ENCODE measurements at regions not wholly inside any gene's neighbourhood (a gene's known extent, or its start where the extent isn't known, plus 50 kb on each side); places are given as distances from the start of the nearest gene placed in this dataset.

GRCh38 chr13:74866101-74866500 lies 615.9 kb downstream of the TBC1D4 start:
- H3K23ac ChIP-seq (ENCODE audit: insufficient read length), result no peak overlapping the region
- H2BK15ac ChIP-seq (ENCODE audit: low read length), result no peak overlapping the region
- no peak overlapping the region for H2AK5ac ChIP-seq (ENCODE audit: low read depth, low read length)
- H3K27ac ChIP-seq (ENCODE audit: low read depth, low read length), result no peak overlapping the region
- WGBS, 2 experiments (ENCODE audit: extremely low coverage in 1 of 2, insufficient coverage in 1 of 2, insufficient read length in 1 of 2, insufficient replicate concordance in 2 of 2, low coverage in 1 of 2, low lambda C conversion rate in 2 of 2, missing lambda C conversion rate in 1 of 2), result 91% methylated on average over 1 of the region's 1 CpG; no CpG with 5 or more reads in 1 of the 2 experiments
- no peaks in the 10 kb centered on the region for H3K4me1 ChIP-seq (replicated peaks in 1 of 4; ENCODE audit: control insufficient read depth in 3 of 4, insufficient read depth in 4 of 4, low read length in 3 of 4)
- FAIRE-seq, result no peak
- no peak overlapping the region for H3K18ac ChIP-seq (ENCODE audit: extremely low read depth, low read length)
- POLR2A ChIA-PET (ENCODE audit: partially characterized antibody), result no interaction called here
- H2BK120ac ChIP-seq (replicated peaks; ENCODE audit: low read depth, low read length), result no peak overlapping the region
- no peaks in the 10 kb centered on the region for H3K23me2 ChIP-seq (ENCODE audit: low read depth, low read length)
- no peak overlapping the region for H2BK20ac ChIP-seq (ENCODE audit: low read length)
- no peak overlapping the region for H3K4me2 ChIP-seq (ENCODE audit: insufficient read depth in 1 of 2, low read depth in 2 of 2, low read length in 2 of 2)
- no peaks in the 10 kb centered on the region for H4K20me1 ChIP-seq (replicated peaks in 1 of 2; ENCODE audit: control insufficient read depth in 1 of 2, insufficient read depth in 2 of 2, low read length in 2 of 2)
- no peak overlapping the region for H2BK5ac ChIP-seq (ENCODE audit: low read depth, low read length)
- H3K4me3 ChIP-seq (ENCODE audit: extremely low read depth in 1 of 4, insufficient read depth in 2 of 4, low read depth in 3 of 4, low read length in 4 of 4), result no peak overlapping the region
- no peak overlapping the region for H2BK12ac ChIP-seq (ENCODE audit: low read depth, low read length)
- H3K36me3 ChIP-seq (ENCODE audit: control insufficient read depth in 2 of 4, insufficient read depth in 4 of 4, low read length in 3 of 4), result no peaks in the 10 kb centered on the region
- H3K9me3 ChIP-seq (ENCODE audit: insufficient read depth in 2 of 2, low read depth in 1 of 2, low read length in 1 of 2), result no peaks in the 10 kb centered on the region
- no peak overlapping the region for H3K14ac ChIP-seq (ENCODE audit: insufficient read length)
- DNase-seq (ENCODE audit: low read depth in 1 of 2, low spot score in 2 of 2), result no peak
- no peak overlapping the region for H3K9ac ChIP-seq (replicated peaks in 1 of 4; ENCODE audit: extremely low read depth in 1 of 4, low read depth in 3 of 4, low read length in 3 of 4)
- H2AFZ ChIP-seq (ENCODE audit: low read length), result no peak overlapping the region
- no peak overlapping the region for H4K8ac ChIP-seq (ENCODE audit: extremely low read depth, insufficient read depth, low read length)
- H3K79me1 ChIP-seq (ENCODE audit: low read depth, low read length), result no peaks in the 10 kb centered on the region
- no peak for TF ChIP-seq RFX5 (IDR thresholded peaks at IDR 0.05; ENCODE audit: borderline replicate concordance, low read depth, low read length)
- TF ChIP-seq SP1 (IDR thresholded peaks at IDR 0.05; ENCODE audit: low read depth, low read length), result no peak
- CTCF ChIA-PET (ENCODE audit: partially characterized antibody), result no interaction called here
- H3K27me3 ChIP-seq (replicated peaks in 1 of 4; ENCODE audit: control insufficient read depth in 3 of 4, extremely low read depth in 1 of 4, insufficient read depth in 3 of 4, low read length in 3 of 4), result no peaks in the 10 kb centered on the region
- no peak overlapping the region for H3K56ac ChIP-seq (replicated peaks; ENCODE audit: insufficient read length, low read depth, low read length)
- no peak overlapping the region for H3K4ac ChIP-seq (replicated peaks; ENCODE audit: insufficient read length, low read depth, low read length)
- H4K5ac ChIP-seq (ENCODE audit: insufficient read length, low read depth, low read length), result no peak overlapping the region
- H3K79me2 ChIP-seq (ENCODE audit: control insufficient read depth in 1 of 2, insufficient read depth in 2 of 2, low read length in 2 of 2), result no peaks in the 10 kb centered on the region
- H4K91ac ChIP-seq (replicated peaks; ENCODE audit: insufficient read length, low read length), result no peak overlapping the region
